ENCODE measurements at regions not wholly inside any gene's neighbourhood (a gene's known extent, or its start where the extent isn't known, plus 50 kb on each side); places are given as distances from the start of the nearest gene placed in this dataset.

DNA sequence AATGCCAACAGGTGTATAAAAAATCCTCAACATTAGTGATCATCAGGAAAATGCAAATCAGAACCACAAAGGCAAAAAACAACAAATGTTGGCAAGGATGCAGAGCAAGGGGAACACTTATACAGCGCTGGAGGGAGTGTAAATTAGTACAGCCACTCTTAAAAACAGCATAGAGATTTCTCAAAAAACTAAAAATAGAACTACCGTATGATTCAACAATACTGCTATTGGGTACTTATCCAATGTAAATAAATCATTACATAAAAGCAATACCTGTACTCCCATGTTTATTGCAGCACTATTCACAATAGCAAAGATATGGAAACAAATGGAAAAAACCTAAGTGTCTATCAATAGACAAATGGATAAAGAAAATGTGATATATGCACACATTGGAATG, 171.3 kb downstream of the SLC7A11 start:
- TF ChIP-seq CTCF (conservative IDR thresholded peaks at IDR 0.05; ENCODE audit: low read depth in 2 of 2) (no peak), STAT1 (IDR thresholded peaks at IDR 0.05; ENCODE audit: unreplicated experiment) (no peak), POLR2AphosphoS5 (IDR thresholded peaks at IDR 0.05; ENCODE audit: low read depth) (no peak), EZH2 (IDR thresholded peaks at IDR 0.05; ENCODE audit: low read depth, unreplicated experiment) (no peak), CREB1 (CRISPR knock-in tag; IDR thresholded peaks at IDR 0.05; ENCODE audit: low read depth) (no peak), EZH2phosphoT487 (IDR thresholded peaks at IDR 0.05; ENCODE audit: unreplicated experiment) (no peak), JUNB (IDR thresholded peaks at IDR 0.05; ENCODE audit: unreplicated experiment) (no peak), NANOG (IDR thresholded peaks at IDR 0.05; ENCODE audit: borderline replicate concordance) (no peak), ETS1 (IDR thresholded peaks at IDR 0.05) (no peak), ZNF331 (CRISPR knock-in tag; IDR thresholded peaks at IDR 0.05; ENCODE audit: low read depth) (no peak), ZNF114 (CRISPR knock-in tag; IDR thresholded peaks at IDR 0.05) (no peak)
- TF ChIP-seq, protein P1, sequence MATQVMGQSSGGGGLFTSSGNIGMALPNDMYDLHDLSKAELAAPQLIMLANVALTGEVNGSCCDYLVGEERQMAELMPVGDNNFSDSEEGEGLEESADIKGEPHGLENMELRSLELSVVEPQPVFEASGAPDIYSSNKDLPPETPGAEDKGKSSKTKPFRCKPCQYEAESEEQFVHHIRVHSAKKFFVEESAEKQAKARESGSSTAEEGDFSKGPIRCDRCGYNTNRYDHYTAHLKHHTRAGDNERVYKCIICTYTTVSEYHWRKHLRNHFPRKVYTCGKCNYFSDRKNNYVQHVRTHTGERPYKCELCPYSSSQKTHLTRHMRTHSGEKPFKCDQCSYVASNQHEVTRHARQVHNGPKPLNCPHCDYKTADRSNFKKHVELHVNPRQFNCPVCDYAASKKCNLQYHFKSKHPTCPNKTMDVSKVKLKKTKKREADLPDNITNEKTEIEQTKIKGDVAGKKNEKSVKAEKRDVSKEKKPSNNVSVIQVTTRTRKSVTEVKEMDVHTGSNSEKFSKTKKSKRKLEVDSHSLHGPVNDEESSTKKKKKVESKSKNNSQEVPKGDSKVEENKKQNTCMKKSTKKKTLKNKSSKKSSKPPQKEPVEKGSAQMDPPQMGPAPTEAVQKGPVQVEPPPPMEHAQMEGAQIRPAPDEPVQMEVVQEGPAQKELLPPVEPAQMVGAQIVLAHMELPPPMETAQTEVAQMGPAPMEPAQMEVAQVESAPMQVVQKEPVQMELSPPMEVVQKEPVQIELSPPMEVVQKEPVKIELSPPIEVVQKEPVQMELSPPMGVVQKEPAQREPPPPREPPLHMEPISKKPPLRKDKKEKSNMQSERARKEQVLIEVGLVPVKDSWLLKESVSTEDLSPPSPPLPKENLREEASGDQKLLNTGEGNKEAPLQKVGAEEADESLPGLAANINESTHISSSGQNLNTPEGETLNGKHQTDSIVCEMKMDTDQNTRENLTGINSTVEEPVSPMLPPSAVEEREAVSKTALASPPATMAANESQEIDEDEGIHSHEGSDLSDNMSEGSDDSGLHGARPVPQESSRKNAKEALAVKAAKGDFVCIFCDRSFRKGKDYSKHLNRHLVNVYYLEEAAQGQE (IDR thresholded peaks at IDR 0.05; ENCODE audit: unreplicated experiment): no peak
- TF ChIP-seq, protein P2, sequence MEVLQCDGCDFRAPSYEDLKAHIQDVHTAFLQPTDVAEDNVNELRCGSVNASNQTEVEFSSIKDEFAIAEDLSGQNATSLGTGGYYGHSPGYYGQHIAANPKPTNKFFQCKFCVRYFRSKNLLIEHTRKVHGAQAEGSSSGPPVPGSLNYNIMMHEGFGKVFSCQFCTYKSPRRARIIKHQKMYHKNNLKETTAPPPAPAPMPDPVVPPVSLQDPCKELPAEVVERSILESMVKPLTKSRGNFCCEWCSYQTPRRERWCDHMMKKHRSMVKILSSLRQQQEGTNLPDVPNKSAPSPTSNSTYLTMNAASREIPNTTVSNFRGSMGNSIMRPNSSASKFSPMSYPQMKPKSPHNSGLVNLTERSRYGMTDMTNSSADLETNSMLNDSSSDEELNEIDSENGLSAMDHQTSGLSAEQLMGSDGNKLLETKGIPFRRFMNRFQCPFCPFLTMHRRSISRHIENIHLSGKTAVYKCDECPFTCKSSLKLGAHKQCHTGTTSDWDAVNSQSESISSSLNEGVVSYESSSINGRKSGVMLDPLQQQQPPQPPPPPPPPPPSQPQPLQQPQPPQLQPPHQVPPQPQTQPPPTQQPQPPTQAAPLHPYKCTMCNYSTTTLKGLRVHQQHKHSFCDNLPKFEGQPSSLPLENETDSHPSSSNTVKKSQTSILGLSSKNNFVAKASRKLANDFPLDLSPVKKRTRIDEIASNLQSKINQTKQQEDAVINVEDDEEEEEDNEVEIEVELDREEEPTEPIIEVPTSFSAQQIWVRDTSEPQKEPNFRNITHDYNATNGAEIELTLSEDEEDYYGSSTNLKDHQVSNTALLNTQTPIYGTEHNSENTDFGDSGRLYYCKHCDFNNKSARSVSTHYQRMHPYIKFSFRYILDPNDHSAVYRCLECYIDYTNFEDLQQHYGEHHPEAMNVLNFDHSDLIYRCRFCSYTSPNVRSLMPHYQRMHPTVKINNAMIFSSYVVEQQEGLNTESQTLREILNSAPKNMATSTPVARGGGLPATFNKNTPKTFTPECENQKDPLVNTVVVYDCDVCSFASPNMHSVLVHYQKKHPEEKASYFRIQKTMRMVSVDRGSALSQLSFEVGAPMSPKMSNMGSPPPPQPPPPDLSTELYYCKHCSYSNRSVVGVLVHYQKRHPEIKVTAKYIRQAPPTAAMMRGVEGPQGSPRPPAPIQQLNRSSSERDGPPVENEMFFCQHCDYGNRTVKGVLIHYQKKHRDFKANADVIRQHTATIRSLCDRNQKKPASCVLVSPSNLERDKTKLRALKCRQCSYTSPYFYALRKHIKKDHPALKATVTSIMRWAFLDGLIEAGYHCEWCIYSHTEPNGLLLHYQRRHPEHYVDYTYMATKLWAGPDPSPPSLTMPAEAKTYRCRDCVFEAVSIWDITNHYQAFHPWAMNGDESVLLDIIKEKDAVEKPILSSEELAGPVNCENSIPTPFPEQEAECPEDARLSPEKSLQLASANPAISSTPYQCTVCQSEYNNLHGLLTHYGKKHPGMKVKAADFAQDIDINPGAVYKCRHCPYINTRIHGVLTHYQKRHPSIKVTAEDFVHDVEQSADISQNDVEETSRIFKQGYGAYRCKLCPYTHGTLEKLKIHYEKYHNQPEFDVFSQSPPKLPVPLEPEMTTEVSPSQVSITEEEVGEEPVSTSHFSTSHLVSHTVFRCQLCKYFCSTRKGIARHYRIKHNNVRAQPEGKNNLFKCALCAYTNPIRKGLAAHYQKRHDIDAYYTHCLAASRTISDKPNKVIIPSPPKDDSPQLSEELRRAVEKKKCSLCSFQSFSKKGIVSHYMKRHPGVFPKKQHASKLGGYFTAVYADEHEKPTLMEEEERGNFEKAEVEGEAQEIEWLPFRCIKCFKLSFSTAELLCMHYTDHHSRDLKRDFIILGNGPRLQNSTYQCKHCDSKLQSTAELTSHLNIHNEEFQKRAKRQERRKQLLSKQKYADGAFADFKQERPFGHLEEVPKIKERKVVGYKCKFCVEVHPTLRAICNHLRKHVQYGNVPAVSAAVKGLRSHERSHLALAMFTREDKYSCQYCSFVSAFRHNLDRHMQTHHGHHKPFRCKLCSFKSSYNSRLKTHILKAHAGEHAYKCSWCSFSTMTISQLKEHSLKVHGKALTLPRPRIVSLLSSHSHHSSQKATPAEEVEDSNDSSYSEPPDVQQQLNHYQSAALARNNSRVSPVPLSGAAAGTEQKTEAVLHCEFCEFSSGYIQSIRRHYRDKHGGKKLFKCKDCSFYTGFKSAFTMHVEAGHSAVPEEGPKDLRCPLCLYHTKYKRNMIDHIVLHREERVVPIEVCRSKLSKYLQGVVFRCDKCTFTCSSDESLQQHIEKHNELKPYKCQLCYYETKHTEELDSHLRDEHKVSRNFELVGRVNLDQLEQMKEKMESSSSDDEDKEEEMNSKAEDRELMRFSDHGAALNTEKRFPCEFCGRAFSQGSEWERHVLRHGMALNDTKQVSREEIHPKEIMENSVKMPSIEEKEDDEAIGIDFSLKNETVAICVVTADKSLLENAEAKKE (CRISPR knock-in tag; IDR thresholded peaks at IDR 0.05): no peak
